Astrocyte of the cerebellum (primary cell): ENCODE measurements at regions not wholly inside any gene's neighbourhood (a gene's known extent, or its start where the extent isn't known, plus 50 kb on each side); places are given as distances from the start of the nearest gene placed in this dataset.
"Not testable (repeated sequence)": the region's sequence is repeated elsewhere in the genome, so short reads cannot be mapped to it uniquely, and the experiment has no call there.

ENCODE experiments used
- DNase-seq: peaks from one replicate; pipeline ENCODE4 v3.0.0-alpha.2; 2011; ENCODE audit warnings: low read depth
- H3K4me3 ChIP-seq: 2 replicates; pipeline ENCODE4 v1.5.1; 2011; ENCODE audit warnings: mild to moderate bottlenecking, low read depth, low read length, moderate library complexity
- in situ Hi-C: cut with HindIII; loops from 2 replicates; pipeline ENCODE4 v1.10.0; 2017; ENCODE audit warnings: low sequenced_read_pairs
- TF ChIP-seq, protein P1 (sequence below): IDR thresholded peaks from 2 replicates; pipeline ENCODE4 v1.5.1; 2012; ENCODE audit warnings: low read length, low read depth, moderate library complexity, mild to moderate bottlenecking; ENCODE audit errors: missing control alignments

DNA sequence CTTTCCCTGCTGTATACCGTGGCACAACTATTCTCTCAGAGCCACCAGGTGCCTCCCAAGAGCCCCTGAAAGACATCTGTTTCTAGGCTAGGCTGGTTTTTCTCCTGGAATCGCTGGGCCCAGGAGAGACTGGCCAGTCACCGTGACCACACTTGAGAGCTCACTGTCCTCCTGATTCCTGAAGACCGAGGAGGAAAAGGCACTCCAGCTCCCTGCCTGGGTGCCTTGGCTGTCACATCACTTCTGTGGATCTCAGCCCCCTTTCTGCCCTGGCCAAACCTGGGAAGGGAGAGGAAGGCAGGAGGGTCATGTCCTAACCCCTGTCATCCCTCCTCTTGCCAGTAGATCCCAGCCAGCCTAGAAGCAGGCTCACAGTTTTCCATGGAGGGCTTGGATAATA is 54.7 kb upstream of the LAS1L start:
- H3K4me3 ChIP-seq = no peak overlapping the region
- no peak for DNase-seq
- in situ Hi-C loops = no loop called here
- TF ChIP-seq, protein P1, sequence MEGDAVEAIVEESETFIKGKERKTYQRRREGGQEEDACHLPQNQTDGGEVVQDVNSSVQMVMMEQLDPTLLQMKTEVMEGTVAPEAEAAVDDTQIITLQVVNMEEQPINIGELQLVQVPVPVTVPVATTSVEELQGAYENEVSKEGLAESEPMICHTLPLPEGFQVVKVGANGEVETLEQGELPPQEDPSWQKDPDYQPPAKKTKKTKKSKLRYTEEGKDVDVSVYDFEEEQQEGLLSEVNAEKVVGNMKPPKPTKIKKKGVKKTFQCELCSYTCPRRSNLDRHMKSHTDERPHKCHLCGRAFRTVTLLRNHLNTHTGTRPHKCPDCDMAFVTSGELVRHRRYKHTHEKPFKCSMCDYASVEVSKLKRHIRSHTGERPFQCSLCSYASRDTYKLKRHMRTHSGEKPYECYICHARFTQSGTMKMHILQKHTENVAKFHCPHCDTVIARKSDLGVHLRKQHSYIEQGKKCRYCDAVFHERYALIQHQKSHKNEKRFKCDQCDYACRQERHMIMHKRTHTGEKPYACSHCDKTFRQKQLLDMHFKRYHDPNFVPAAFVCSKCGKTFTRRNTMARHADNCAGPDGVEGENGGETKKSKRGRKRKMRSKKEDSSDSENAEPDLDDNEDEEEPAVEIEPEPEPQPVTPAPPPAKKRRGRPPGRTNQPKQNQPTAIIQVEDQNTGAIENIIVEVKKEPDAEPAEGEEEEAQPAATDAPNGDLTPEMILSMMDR = no peak

DNA sequence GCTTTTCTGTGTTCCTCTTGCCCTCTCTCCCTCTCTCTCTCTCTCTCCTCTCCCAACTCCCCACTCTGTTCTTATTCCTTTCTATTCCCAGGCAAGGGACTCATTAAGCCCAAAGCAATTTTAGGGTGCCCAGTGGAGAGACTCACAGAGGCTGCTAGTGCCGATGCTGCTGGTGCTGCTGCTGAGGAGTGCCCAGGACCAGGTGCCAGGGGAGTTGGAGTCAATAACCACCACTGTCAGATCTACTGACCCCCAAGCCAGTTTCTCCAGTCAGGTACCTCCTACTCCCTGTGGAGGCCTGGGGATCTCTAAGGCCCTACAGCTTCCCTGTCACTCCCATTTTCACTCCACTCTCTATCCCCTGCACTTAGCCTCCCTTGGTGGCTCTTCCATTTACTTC is 54.2 kb upstream of the LAS1L start:
- no peak overlapping the region for H3K4me3 ChIP-seq
- TF ChIP-seq, protein P1 = no peak
- DNase-seq = no peak
- in situ Hi-C loops = no loop called here

DNA sequence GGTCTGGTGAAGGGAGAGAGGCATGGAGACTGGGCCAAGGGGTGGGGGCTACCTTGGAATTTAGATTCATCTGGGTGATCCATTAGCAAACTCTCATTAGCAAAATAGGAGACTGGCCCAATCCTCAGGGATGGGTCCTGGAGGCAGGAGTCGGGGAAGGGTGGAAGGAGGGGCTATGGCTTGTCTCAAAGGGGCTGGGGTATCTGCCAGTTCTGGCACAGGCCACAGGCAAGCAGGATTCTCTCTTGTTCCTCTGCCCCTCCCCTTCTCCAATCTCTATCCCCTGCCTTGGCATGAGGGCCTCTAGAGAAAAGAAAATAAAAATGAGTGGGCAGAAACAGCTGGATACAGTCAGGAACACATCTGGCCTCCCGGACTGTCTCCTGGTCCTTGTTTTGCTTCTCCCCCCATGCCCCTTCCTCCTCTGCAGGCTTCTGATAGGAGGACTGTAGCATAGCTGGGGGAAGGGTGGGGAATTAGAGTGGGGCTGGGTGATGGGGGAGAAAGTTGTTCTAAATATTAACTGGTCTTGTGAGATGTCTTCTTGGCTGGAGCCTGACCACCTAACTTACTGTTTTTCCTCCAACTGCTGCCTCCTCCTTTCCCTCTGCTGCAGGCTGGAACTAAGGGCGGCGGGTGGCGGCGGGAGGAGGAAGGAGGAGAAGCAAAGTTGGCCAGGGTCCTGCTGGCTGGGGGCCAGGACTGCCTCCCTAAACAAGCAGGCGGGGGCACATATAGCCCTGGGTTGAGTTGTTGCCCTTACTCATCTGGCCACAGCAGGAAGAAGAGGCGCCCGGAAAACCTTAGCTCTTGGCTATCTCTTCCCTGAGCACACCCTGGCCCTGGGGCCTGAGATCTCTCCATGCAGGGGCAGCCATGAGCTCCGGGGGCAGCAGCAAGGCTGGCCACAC is 53.3 kb upstream of the LAS1L start:
- no peak overlapping the region for H3K4me3 ChIP-seq
- no peak for DNase-seq
- in situ Hi-C loops = no loop called here
- TF ChIP-seq, protein P1 = no peak

DNA sequence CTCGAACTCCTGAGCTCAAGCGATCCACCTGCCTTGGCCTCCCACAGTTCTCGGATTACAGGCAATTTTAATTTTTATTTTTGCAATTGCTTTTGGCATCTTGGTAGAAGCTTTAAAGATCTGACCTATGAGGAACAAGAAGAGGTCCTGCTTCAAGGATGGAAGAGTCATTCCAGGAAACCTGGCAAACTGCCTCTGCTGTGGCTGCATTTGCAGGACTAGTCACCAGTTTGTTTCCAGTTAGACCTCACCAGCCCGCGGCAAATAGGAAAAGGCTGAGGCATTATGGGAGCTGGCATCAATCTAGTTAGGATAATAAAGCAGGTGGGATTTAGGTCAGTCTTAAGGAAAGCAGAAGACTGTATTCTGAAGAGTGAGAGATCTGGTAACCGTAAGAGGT is 51.9 kb upstream of the LAS1L start:
- TF ChIP-seq, protein P1 = no peak

DNA sequence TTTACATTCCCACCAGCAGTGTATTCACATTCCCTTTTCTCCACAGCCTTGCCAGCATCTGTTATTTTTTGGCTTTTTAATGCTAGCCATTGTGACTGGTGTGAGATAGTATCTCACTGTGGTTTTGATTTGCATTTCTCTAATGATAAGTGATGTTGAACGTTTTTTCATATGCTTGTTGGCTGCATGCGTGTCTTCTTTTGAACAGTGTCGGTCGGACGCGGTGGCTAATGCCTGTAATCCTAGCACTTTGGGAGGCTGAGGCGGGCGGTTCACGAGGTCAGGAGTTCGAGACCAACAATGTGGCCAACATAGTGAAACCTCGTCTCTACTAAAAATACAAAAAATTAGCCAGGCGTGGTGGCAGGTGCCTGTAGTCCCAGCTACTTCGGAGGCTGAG is 50.6 kb upstream of the LAS1L start:
- DNase-seq, in situ Hi-C loops: not testable (repeated sequence)

More for the DNA sequence above, 51.9 kb upstream of the LAS1L start:
- DNase-seq = no peak
- in situ Hi-C loops = no loop called here
- no peak overlapping the region for H3K4me3 ChIP-seq

More for the DNA sequence above, 50.6 kb upstream of the LAS1L start:
- not testable (repeated sequence) for H3K4me3 ChIP-seq
